Neural progenitor cell (in vitro differentiated cells): ENCODE measurements at regions not wholly inside any gene's neighbourhood (a gene's known extent, or its start where the extent isn't known, plus 50 kb on each side); places are given as distances from the start of the nearest gene placed in this dataset.

ENCODE experiments used
- CTCF ChIP-seq: fragments of 200-600 bp; sonication (generic); IDR thresholded peaks from 2 replicates; pipeline ENCODE4 v1.5.1; 2017; ENCODE audit warnings: antibody characterized with exemption, mild to moderate bottlenecking
- EZH2 ChIP-seq: fragments of 200-600 bp; sonication (generic); IDR thresholded peaks from 2 replicates; pipeline ENCODE4 v1.6.1; 2017; ENCODE audit warnings: antibody characterized with exemption, mild to moderate bottlenecking, moderate library complexity

DNA sequence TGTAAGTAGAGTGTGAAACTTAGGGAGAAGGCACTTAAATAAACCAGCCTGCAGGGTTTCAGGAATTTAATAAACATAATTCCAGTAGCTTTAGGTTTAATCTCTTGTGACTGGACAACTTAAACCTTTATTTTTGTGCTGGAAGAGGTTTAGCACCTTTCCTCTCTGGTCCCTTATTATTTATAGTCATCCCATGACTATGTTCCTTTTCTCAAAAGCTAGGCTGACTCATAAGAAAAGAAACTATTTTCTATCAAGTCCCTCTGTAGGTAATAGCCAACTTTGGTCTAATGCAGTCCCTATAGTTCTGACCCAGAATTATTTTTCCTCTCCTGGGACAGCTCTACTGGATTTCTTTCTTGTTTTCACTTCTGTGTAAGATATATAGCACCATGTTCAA lies 588.9 kb downstream of the NR2F1-AS1 start:
- TF ChIP-seq CTCF: no peak
- no peak for TF ChIP-seq EZH2
